ENCODE measurements at regions not wholly inside any gene's neighbourhood (a gene's known extent, or its start where the extent isn't known, plus 50 kb on each side); places are given as distances from the start of the nearest gene placed in this dataset.
"Not testable (repeated sequence)": the region's sequence is repeated elsewhere in the genome, so short reads cannot be mapped to it uniquely, and the experiment has no call there.

DNA sequence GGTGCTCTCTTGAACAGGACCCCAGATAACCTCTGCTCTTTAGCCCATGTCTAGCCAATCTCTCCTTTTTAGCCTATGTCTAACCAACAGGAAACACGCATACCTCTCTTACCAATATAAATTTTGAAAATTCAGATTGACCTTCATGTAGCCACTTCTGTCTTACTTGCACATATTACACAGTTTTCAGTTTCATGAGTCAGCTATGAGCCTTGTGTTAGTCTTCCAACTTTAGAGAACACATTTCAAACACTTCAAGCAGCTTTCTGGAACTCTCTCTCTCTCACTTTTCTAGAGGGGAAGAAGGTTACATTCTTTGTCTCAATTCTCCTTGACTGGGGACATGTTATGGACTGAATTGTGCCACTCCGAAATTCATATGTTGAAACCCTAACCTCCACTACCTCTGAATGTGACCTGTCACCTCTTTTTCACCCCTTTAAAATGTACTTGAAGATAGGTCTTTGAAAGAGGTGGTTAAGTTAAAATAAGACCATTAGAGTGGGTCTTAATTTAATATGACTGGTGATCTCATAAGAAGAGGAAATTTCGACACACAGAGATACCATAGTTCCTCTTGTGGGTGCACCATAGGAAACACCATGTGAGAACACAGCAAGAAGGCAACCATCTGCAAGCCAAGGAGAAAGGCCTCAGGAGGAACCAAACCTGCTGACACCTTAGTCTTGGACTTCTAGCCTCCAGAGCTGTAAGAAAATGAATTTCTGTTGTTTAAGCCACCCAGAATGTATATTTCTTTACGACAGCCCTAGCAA, 480.3 kb upstream of the ALCAM start:
- no peak for DNase-seq

- no peak for DNase-seq
Observed at GRCh38 chr3:104887069-104887468, 479.6 kb upstream of the ALCAM start.

DNA sequence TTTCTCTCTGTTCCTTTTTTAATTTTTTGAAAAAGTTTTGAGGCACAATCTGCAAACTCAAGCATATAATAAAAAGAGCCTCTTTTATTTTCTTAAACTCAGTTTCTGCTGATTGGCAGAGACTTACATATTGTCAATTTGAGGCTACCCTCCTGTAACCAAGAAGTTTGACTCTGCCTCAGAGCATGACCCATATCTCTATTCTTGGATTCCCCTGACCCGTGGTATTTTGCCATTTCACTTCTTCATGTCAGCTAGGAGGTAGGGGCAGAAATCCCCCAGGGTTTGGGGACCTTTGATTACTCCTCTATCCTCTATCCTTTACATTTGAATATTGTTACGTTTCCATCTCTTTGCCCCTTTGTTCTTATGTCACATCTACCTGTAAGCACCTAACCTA, 479.1 kb upstream of the ALCAM start:
- no peak for DNase-seq

DNA sequence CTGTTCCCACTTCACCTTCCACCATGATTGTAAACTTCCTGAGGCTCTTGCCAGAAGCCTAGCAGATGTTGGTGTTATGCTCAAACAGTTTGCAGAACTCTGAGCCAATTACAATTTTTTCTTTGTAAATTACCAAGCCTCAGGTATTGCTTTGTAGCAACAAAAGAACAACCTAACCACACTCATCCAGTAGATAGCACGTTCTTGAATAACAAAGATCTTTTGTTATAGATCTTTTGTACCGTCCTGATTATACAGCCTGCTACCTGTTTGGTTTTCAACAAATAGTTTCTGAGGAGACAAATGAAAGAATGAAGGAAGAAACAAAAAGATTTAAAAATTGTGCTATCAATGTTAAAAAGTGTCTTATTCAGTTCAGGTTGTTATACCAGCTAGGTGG, 474.7 kb upstream of the ALCAM start:
- DNase-seq = no peak

GRCh38 chr3:104896624-104897023, 470.1 kb upstream of the ALCAM start:
- DNase-seq = no peak

DNA sequence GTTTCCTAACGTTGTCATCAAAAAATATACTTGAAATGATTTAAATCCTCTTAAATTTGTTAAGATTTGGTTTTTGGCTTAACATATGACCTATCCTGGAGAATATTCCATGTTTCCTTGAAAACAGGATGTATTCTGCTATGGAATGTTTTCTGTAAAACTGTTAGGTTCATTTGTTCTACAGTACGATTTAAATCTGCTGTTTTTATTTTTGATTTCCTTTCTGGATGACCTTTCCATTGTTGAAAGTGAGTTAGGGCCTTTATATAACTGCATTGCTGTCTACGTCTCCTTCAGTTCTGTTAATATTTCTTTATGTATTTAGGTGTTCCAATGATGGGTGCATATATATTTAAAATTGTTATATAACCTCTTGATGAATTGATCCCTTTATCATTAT, 465.3 kb upstream of the ALCAM start:
- DNase-seq = no peak

DNA sequence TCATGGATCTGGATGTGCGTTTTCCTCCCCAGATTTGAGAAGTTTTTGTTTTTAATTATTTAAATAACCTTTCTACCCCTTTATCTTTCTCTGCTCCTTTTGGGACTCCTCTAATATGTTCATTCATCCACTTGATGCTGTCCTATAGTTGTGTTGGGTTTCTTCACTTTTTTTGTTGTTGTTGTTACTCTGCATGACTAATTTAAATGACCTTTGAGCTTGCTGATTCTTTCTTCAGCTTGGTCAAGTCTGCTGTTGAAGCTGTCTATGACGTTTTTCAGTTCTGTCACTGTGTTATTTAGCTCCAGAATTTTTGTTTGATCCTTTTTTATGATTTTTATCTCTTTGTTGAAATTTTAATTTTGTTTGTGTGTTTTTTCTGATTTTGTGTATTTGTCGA, 463.6 kb upstream of the ALCAM start:
- no peak for DNase-seq

DNA sequence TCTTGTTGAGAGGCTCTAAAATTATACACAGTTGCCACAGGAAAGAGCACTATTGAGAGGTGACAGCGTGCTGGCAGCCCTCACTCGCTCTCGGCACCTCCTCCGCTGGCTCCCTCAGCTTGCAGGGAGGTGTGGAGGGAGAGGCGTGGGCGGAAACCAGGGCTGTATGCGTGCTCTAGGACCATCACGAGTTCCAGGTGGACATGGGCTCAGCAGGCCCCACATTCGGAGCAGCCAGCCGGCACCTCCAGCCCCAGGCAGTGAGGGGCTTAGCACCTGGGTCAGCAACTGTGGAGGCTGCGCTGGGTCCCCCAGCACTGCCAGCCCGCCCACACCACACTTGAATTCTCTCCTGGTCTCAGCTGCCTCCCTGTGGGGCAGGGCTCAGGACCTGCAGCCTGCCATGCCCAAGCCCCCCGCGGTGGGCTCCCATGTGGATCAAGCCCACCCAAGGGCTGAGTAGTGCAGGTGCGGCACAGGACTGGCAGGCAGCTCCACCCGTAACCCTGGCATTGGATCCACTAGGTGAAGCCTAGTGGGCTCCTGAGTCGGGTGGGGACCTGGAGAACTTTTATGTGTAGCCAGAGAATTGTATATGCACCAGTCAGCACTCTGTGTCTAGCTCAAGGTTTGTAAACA, 460.6 kb upstream of the ALCAM start:
- DNase-seq = no peak

GRCh38 chr3:104907507-104907906, 459.2 kb upstream of the ALCAM start:
- no peak for DNase-seq

GRCh38 chr3:104908761-104909160, 457.9 kb upstream of the ALCAM start:
- no peak for DNase-seq

DNA sequence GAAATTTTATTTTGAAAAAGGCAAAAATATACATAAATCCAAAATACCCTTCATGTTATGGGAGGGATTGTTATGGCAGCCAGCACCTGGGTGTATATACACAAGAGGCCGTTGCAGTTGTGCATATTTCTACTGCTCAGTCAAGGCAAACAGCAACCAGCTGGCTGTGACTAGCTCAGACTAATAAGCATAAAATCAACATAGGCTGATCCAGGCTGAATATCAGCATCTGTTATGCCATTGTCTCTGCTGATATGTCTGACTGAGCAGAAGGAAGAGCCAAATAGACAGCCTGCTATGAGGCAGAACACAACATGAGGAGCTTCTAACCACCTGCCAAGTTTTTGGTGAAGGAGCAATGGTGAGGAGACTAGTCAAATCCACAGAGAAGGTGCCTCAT, 457.5 kb upstream of the ALCAM start:
- peak; percentile 42 for DNase-seq

DNA sequence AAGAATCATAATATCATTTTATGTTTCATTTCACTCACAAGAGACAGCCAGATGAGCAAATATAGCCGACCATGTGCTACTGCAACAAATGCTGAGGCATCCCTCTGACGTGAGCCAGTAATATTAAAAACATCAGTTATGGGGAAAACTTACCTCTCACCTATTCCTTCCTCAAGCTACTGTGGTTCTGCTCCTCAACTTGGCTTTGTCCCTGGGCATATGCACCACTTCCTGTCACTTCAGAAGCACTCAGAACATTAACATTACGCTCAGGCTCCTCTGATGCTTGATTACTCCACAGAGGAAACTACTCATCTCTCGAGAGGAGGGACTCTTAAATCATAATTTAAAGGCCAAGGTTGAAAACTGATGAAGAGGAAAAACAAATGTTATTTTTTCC, 457.0 kb upstream of the ALCAM start:
- DNase-seq = no peak

GRCh38 chr3:104911376-104911775, 455.3 kb upstream of the ALCAM start:
- DNase-seq = no peak

DNA sequence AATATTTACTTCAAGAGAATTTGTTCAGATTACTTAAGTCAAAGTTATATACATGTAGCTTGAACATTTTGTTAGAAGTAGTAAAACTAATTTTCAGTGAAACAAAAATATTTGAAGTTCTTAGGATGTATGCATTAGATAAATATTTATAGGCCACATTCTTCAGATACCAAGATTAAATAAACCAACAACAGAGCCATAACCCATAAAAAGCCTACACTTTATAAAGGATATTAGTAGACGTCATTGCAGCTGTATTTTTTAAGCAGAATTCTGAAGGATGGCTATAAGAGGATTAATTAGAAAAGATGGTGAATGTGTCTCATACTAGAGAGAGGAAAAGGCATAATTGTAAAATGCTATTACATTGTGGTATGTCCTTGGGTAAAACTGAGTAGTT, 449.7 kb upstream of the ALCAM start:
- DNase-seq = no peak

- DNase-seq = no peak
Observed at GRCh38 chr3:104920512-104920911, 446.2 kb upstream of the ALCAM start.

DNA sequence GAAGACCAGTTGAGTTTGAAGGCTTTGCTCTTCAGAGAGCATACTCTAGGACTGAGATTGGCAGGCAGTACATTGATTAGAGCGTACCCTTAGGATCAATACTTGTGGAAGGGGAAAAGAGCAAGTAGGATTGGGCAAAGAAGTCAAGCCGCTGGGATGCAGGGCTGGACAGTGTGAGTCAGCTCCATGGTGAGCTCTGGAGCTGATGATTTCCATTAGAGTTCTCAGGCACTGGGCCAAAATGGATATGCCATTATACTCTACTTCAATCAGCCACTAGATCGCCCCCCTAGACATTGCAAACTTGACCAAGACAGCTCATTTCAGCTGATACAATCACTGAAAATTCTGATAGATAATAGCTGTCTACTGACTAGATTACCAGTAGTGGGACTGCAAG, 432.7 kb upstream of the ALCAM start:
- DNase-seq = no peak

- DNase-seq = no peak
Observed at GRCh38 chr3:104935613-104936012, 431.1 kb upstream of the ALCAM start.

DNA sequence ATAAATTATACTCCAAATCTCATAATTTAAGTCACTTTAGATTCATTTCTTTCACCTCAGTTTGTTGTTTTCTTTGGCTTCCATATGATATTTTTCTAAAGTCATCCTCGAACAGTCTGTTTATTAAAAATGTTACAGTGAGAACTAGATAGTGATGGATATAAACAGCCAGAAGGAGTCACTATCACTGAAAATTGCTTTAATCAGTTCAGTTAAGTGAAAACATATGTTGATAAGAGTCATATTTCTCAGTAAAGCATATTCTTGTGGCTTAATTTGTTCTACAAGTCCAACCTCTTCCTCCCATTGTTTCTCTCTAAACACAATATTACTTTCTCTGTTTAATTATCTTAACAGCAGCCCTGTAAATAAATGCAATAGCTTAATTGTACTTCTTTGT, 427.5 kb upstream of the ALCAM start:
- no peak for DNase-seq

GRCh38 chr3:104941785-104942184, 424.9 kb upstream of the ALCAM start:
- DNase-seq = no peak

GRCh38 chr3:104943974-104944373, 422.7 kb upstream of the ALCAM start:
- DNase-seq = no peak

- no peak for DNase-seq
Observed at GRCh38 chr3:104947943-104948342, 418.8 kb upstream of the ALCAM start.

DNA sequence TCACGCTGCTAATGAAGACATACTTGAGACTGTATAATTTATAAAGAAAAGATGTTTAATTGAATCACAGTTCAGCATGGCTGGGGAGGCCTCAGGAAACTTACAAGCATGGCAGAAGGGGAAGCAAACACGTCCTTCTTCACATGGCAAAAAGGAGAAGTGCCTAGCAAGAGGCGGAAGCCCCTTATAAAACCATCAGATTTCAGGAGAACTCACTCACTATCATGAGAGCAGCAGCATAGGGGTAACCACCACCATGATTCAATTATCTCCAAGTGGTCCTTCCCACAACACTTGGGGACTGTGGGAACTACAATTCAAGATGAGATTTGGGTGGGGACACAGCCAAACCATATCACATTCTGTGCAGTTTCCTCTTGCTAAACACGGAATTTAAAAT, 416.9 kb upstream of the ALCAM start:
- DNase-seq = not testable (repeated sequence)

DNA sequence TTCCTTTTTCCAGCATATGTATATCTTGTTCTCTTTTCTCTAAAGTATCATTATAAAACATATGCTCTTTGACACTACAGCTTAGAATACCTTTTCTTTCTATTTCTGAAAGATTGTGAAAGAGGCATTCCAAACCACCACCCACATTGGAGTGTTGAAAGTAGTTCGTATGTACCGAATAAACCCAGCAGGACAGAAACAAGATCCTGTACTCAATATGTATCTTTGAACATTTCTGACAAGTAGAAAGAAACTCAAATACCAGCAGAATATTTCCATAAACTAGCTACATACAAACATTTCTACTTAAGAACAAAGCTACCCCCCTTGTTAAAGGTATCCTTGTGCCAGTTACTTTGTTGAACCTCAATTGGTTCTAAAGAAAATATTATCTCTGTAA, 415.3 kb upstream of the ALCAM start:
- no peak for DNase-seq

GRCh38 chr3:104952146-104952972, 414.4 kb upstream of the ALCAM start:
- no peak for DNase-seq
